K562 (cell line): ENCODE measurements at regions not wholly inside any gene's neighbourhood (a gene's known extent, or its start where the extent isn't known, plus 50 kb on each side); places are given as distances from the start of the nearest gene placed in this dataset.

Experiments
- ATAC-seq: fragments of 200-7000 bp; cut with Tn5 transposase; 3 replicates; pipeline ENCODE4 v1.9.1; 2020; ENCODE audit warnings: moderate library complexity
- BruUV-seq: library from RNA; stranded (reverse); fragments of 400-500 nt; replicated peaks from 2 replicates; lab custom pipeline; 2021; lab: Mats Ljungman, UMichigan
- CTCF ChIA-PET: fragments of 300-600 bp; formaldehyde crosslinking; extraction: SDS; loops from one replicate; lab custom pipeline; 2021; ENCODE audit warnings: low intra/inter-chr PET ratio; lab: Yijun Ruan, JAX
- POLR2A ChIA-PET: fragments of 300-600, 350-650 bp; sonication (Branson Sonifier 250); formaldehyde crosslinking; extraction: SDS; loops from one replicate; lab custom pipeline; 2021; ENCODE audit warnings: antibody characterized with exemption, inconsistent platforms; lab: Yijun Ruan, JAX
- DNase-seq, 4 experiments: peaks; one replicate each; pipeline versions ENCODE4 v3.0.0 to v3.0.0-alpha.2; 2011 to 2018; ENCODE audit warnings: low spot score in 3 of 4, mixed read lengths in 3 of 4; ENCODE audit errors: extremely low read depth in 1 of 4
- FAIRE-seq: peaks from 2 replicates; lab custom pipeline; 2011; peaks lifted over from hg19 to GRCh38; lab: Jason Lieb, UNC
- H2AFZ ChIP-seq: 2 replicates; pipeline ENCODE4 v1.6.0; 2011; ENCODE audit warnings: low read depth, low read length, control low read depth, inconsistent platforms
- H3K27ac ChIP-seq: fragments of 200-600 bp; 3 replicates; pipeline ENCODE4 v1.8.0; 2011; ENCODE audit warnings: low read depth, mild to moderate bottlenecking, control low read depth, inconsistent platforms, low read length, moderate library complexity, mixed read lengths; ENCODE audit errors: extremely low read depth
- H3K27me3 ChIP-seq, 2 experiments: fragments of 300-600 bp in 1 of 2; 2 replicates in 1 of 2; 3 replicates in 1 of 2; pipeline versions ENCODE4 v1.6.0 to v1.8.0; 2011; ENCODE audit warnings: inconsistent platforms in 2 of 2, low read length in 2 of 2, mild to moderate bottlenecking in 1 of 2, mixed read lengths in 1 of 2, moderate library complexity in 1 of 2; ENCODE audit not compliant: control insufficient read depth in 2 of 2, insufficient read depth in 2 of 2
- H3K36me3 ChIP-seq: fragments of 300-600 bp; 3 replicates; pipeline ENCODE4 v1.8.0; 2011; ENCODE audit warnings: mild to moderate bottlenecking, low read length, inconsistent platforms; ENCODE audit not compliant: control insufficient read depth, insufficient read depth
- H3K4me1 ChIP-seq, 2 experiments: fragments of 200-600 bp in 1 of 2; replicated peaks in 1 of 2; 2 replicates in 1 of 2; 3 replicates in 1 of 2; pipeline versions ENCODE4 v1.5.1 to v1.8.0; 2011; ENCODE audit warnings: inconsistent platforms in 2 of 2, low read length in 2 of 2, mild to moderate bottlenecking in 1 of 2, mixed read lengths in 1 of 2, moderate library complexity in 1 of 2; ENCODE audit not compliant: control insufficient read depth in 2 of 2, insufficient read depth in 2 of 2
- H3K4me2 ChIP-seq: 2 replicates; pipeline ENCODE4 v1.6.1; 2011; ENCODE audit warnings: low read length, control low read depth, inconsistent platforms, mixed read lengths; ENCODE audit not compliant: insufficient read depth
- H3K4me3 ChIP-seq: fragments of 200-600 bp; sonication (generic), shearing (Covaris generic); 2 replicates; pipeline ENCODE4 v1.5.1; 2016; ENCODE audit warnings: control low read depth, inconsistent platforms
- H3K79me2 ChIP-seq: fragments of 200-600 bp; 3 replicates; pipeline ENCODE4 v1.8.0; 2011; ENCODE audit warnings: low read length, inconsistent platforms; ENCODE audit not compliant: control insufficient read depth, insufficient read depth
- H3K9ac ChIP-seq, 2 experiments: 2 replicates each; pipeline versions ENCODE4 v1.6.0 to v1.6.1; 2011; ENCODE audit warnings: low read depth in 2 of 2, low read length in 2 of 2, control low read depth in 1 of 2, inconsistent platforms in 1 of 2, mild to moderate bottlenecking in 1 of 2, mixed read lengths in 1 of 2; ENCODE audit not compliant: insufficient read depth in 1 of 2
- H3K9me1 ChIP-seq: one replicate; pipeline ENCODE4 v1.6.0; 2011; ENCODE audit warnings: inconsistent platforms, mild to moderate bottlenecking, low read length, moderate library complexity; ENCODE audit not compliant: control insufficient read depth, insufficient read depth
- H3K9me3 ChIP-seq: replicated peaks from 2 replicates; pipeline ENCODE4 v1.5.1; 2011; ENCODE audit warnings: low read depth, low read length, inconsistent platforms; ENCODE audit not compliant: control insufficient read depth, insufficient read depth
- H4K20me1 ChIP-seq: replicated peaks from 2 replicates; pipeline ENCODE4 v1.6.1; 2011; ENCODE audit warnings: low read length, inconsistent platforms, mixed read lengths; ENCODE audit not compliant: control insufficient read depth, insufficient read depth
- NCOA4 ChIP-seq: fragments of 450-650 bp; IDR thresholded peaks from 2 replicates; pipeline ENCODE4 v1.6.1; 2018; ENCODE audit warnings: mild to moderate bottlenecking; ENCODE audit not compliant: partially characterized antibody
- in situ Hi-C: fragments of 300-500 bp; cut with MboI; formaldehyde crosslinking; loops from 4 replicates; pipeline ENCODE4 v1.15.0; 2018; ENCODE audit warnings: inconsistent platforms, mixed read lengths
- intact Hi-C: fragments of 100-400 bp; cut with micrococcal nuclease; formaldehyde crosslinking; loops from 2 replicates; pipeline ENCODE4 v1.14.2; 2022
- TF ChIP-seq, protein P1 (sequence below): fragments of 450-650 bp; IDR thresholded peaks from 2 replicates; pipeline ENCODE4 v1.6.1; 2018; ENCODE audit not compliant: partially characterized antibody

DNA sequence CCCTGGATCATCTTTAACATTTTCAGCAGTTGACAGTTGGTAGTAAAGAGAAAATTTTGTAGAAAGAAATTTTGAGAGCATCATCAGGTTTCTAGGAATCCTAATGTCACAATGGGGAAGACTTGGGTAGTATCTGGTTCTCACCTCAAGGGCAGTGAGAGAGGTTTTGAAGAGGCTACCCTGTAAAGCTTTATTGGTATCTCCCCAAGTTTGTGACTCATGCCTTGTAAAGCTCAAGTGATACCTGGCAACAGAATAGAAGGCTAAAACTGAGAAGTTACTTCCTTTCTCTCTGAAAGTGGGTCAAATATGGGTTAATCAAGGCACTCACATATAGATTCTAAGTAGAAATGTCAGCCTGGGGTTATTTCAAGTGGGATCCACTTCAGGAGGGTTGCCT, 196.4 kb downstream of the SUCNR1 start:
- Histone ChIP-seq H2AFZ (no peak overlapping the region), H3K4me1 (no peaks in the 10 kb centered on the region), H3K79me2 (no peaks in the 10 kb centered on the region), H4K20me1 (no peaks in the 10 kb centered on the region), H3K27ac (no peak overlapping the region), H3K36me3 (no peaks in the 10 kb centered on the region), H3K9me3 (no peaks in the 10 kb centered on the region), H3K4me3 (no peak overlapping the region), H3K27me3 (no peaks in the 10 kb centered on the region), H3K9ac (no peak overlapping the region), H3K9me1 (no peaks in the 10 kb centered on the region), H3K4me2 (no peak overlapping the region)
- no TSS peak for BruUV-seq
- FAIRE-seq (no peak), DNase-seq (no peak), ATAC-seq (no peak)
- ChIA-PET CTCF (no interaction called here), POLR2A (no interaction called here)
- TF ChIP-seq, protein P1, sequence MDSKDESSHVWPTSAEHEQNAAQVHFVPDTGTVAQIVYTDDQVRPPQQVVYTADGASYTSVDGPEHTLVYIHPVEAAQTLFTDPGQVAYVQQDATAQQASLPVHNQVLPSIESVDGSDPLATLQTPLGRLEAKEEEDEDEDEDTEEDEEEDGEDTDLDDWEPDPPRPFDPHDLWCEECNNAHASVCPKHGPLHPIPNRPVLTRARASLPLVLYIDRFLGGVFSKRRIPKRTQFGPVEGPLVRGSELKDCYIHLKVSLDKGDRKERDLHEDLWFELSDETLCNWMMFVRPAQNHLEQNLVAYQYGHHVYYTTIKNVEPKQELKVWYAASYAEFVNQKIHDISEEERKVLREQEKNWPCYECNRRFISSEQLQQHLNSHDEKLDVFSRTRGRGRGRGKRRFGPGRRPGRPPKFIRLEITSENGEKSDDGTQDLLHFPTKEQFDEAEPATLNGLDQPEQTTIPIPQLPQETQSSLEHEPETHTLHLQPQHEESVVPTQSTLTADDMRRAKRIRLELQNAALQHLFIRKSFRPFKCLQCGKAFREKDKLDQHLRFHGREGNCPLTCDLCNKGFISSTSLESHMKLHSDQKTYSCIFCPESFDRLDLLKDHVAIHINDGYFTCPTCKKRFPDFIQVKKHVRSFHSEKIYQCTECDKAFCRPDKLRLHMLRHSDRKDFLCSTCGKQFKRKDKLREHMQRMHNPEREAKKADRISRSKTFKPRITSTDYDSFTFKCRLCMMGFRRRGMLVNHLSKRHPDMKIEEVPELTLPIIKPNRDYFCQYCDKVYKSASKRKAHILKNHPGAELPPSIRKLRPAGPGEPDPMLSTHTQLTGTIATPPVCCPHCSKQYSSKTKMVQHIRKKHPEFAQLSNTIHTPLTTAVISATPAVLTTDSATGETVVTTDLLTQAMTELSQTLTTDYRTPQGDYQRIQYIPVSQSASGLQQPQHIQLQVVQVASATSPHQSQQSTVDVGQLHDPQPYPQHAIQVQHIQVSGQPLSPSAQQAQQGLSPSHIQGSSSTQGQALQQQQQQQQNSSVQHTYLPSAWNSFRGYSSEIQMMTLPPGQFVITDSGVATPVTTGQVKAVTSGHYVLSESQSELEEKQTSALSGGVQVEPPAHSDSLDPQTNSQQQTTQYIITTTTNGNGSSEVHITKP = peak; percentile 67
- no peak for TF ChIP-seq NCOA4
- intact Hi-C loops = loop anchor here (5.0 to 10.0 kb wide), 2 partner anchors 112 to 175 kb away; no protein-coding TSS in a partner anchor
- in situ Hi-C loops = no loop called here
